ENCODE measurements at regions not wholly inside any gene's neighbourhood (a gene's known extent, or its start where the extent isn't known, plus 50 kb on each side); places are given as distances from the start of the nearest gene placed in this dataset.

- TF ChIP-seq CTCF (IDR thresholded peaks at IDR 0.05 in 8 of 11, conservative IDR thresholded peaks at IDR 0.05 in 3 of 11), result no peak
- TF ChIP-seq POLR2AphosphoS5 (IDR thresholded peaks at IDR 0.05), result no peak
- TF ChIP-seq POLR2A (IDR thresholded peaks at IDR 0.05), result no peak
Observed at GRCh38 chr19:29875931-29876330, 64.1 kb downstream of the CCNE1 start.

Measured in spleen (tissue), 7 donors.